Neural cell (in vitro differentiated cells): ENCODE measurements at regions not wholly inside any gene's neighbourhood (a gene's known extent, or its start where the extent isn't known, plus 50 kb on each side); places are given as distances from the start of the nearest gene placed in this dataset.

Experiments
- CTCF ChIP-seq: fragments of 450-650 bp; IDR thresholded peaks from 2 replicates; pipeline ENCODE4 v1.5.1; 2014; ENCODE audit warnings: antibody characterized with exemption, mild to moderate bottlenecking, moderate library complexity; ENCODE audit not compliant: poor library complexity, severe bottlenecking
- EP300 ChIP-seq: fragments of 450-650 bp; conservative IDR thresholded peaks from 2 replicates; pipeline ENCODE4 v1.6.1; 2014; ENCODE audit warnings: antibody characterized with exemption, mild to moderate bottlenecking, moderate library complexity; ENCODE audit not compliant: poor library complexity, severe bottlenecking
- EZH2 ChIP-seq: fragments of 200-600, 300-800 bp; shearing (Covaris generic), sonication (generic); IDR thresholded peaks from 2 replicates; pipeline ENCODE4 v1.6.1; 2014; ENCODE audit warnings: antibody characterized with exemption, low read length, borderline replicate concordance, mild to moderate bottlenecking; ENCODE audit not compliant: insufficient read depth, poor library complexity, severe bottlenecking
- POLR2AphosphoS5 ChIP-seq: IDR thresholded peaks from 2 replicates; pipeline ENCODE4 v1.6.1; 2012

GRCh38 chr3:124444896-124445295 is 285.4 kb upstream of the UMPS start:
- TF ChIP-seq CTCF, result no peak
- TF ChIP-seq EZH2, result no peak
- TF ChIP-seq EP300, result no peak
- TF ChIP-seq POLR2AphosphoS5, result no peak
